ENCODE measurements at regions not wholly inside any gene's neighbourhood (a gene's known extent, or its start where the extent isn't known, plus 50 kb on each side); places are given as distances from the start of the nearest gene placed in this dataset.
A peak's percentile ranks its signal among the peaks of the same experiment; 100 is the strongest.
"Not testable (repeated sequence)": the region's sequence is repeated elsewhere in the genome, so short reads cannot be mapped to it uniquely, and the experiment has no call there.

DNA sequence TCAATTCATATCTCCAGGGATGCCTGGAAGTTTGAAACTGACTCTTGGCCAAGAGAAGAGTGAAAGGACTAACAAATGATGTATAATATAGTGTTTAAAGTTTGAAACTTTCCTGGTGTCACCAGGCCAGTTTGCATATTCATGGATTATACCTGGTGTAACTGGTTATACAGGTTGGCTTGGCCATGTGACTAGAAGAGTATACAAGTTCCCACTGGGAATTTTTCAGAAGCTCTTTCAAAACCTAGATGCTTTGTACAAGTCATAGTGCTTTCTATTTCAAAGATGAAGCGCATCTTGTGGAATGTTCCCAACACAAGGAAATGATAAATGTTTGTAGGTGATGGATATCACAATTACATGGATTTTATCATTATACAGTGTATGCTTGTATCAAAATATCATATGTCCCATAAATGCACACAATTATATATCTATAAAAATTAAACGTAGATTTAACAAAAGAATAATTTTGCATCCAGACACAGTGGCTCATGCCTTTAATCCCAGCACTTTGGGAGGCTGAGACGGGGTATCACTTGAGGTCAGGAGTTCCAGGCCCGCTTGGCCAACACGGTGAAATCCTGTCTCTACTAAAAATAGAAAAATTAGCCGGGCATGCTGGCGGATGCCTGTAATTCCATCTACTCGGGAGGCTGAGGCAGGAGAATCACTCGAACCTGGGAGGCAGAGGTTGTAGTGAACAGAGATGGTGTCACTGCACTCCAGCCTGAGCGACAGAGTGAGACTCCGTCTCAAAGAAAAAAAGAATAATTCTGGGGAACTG is 1420.2 kb downstream of the GRIK2 start:
- peak; percentile 10 for DNase-seq

DNA sequence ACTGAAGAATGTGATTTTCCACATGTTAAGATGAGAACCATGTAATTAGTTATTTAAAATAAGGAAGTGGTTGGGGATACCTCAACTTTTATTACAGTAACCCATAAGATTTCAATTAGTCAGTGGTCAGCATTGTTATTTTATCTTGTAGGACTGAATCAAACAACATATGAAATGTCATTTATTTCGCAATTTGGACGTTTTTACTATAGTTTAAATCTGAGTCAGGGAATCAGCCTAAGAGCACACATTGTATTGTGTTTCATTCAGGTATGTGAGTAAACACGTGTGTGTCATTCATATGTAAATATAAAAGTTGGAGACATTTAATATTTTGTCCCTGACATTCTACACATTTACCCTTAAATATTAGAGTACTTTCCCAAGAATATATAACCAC is 1418.7 kb downstream of the GRIK2 start:
- no peak for DNase-seq

DNA sequence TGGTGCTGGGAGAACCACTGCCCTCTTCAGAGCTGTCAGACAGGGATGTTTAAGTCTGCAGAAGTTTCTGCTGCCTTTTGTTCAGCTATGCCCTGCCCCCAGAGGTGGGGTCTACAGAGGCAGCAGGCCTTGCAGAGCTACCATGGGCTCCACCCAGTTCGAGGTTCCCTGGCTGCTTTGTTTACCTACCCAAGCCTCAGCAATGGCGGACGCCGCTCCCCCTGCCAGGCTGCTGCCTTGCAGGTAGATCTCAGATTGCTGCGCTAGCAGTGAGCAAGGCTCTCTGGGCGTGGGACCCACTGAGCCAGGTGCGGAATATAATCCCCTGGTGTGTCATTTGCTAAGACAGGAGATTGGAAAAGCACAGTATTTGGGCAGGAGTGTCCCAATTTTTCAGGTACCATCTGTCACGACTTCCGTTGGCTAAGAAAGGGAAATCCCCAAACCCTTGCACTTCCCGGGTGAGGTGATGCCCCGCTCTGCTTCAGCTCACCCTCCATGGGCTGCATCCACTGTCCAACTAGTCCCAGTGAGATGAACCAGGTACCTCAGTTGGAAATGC is 1415.5 kb downstream of the GRIK2 start:
- not testable (repeated sequence) for DNase-seq

DNA sequence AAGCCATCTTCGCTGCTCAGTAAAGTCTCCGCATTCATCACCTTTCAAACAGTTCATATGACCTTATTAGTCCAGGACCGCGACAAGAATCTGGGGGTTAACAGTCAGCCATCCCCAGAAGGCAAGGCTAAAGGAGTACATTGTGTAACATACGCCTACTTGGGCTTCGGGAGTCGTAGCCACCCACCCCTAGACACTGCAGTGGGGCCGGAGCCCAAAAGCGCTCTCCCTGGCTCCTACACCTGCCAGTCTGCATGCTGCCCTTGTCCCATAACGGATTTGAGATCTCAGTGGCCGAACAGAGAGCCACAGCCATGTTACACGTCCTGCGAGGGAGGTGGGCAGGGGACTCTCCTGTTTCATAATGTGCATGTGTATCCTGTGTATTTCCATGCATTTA is 1405.5 kb downstream of the GRIK2 start:
- no peak for DNase-seq

DNA sequence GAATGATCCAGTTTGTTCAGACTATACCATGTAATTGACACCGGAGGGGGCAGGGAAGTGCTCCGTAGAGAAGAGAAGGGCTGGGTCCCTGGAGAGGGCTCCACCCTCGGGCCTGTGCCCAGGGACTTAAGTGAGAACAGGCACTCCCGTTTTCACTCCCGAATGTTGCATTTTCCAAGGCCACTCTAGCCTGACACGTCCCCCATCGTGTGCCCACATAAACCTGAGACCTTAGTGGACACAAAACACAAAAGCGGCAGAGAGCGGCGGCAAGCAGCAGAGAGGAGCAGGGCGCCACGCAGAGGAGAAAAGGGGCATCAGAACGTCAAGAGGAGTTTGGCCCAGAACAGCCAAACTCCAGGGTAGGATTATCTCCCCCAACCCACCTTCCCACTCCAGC is 1405.1 kb downstream of the GRIK2 start:
- no peak for DNase-seq

DNA sequence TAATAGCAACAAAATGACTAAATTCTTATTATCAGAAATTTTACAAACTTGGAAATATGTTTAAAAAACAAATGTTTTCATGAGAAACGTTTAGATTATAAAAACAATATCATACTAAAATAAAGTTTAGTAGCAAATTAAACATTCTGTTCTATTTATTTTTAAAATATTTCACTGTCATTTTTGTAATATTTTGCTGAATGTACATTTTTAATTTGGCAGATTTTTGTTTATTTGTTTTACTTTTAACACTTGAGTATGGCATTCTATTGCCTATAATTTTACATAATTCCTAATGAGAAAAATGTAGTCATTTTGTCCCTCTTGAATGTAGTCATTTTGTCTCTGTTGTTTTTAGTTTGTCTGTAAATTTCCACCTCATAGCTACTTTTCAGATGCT is 1400.2 kb downstream of the GRIK2 start:
- no peak for DNase-seq

DNA sequence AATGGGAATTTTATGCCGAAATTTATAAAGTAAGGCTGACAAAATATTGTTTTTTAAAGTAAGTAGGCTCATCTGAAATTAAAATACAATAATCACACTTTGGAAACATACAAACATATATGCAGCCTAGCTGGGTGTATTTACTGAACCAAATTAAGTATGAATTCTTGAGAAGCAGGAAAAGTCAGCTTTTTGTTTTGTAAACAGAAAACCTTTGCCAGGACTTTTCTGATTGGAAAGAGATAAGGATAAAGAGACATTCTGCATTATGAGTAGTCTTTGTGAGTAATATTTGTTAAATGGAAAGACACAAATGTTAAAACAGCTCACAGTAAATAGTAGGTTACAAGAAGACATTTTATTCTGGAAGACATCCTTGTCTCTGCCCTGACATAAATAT is 1380.8 kb downstream of the GRIK2 start:
- no peak for DNase-seq

DNA sequence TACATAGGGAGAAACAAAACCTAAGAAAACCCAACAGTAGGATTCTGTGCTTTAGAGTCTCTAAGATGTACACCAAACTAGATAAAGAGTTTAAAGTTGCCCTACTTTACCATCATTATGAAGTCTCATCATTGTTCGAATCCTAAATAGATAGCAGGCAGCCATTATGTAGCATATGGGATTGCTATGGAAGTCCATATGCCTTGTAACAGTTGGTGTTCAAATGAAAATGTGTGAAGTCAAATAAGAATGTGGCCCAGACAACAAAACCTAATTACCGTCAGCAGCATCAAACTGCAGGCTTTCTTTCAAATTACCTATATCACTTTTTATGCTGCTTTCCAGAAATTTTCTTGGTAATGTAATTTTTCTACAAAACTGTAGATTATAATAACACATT is 1380.1 kb downstream of the GRIK2 start:
- no peak for DNase-seq

DNA sequence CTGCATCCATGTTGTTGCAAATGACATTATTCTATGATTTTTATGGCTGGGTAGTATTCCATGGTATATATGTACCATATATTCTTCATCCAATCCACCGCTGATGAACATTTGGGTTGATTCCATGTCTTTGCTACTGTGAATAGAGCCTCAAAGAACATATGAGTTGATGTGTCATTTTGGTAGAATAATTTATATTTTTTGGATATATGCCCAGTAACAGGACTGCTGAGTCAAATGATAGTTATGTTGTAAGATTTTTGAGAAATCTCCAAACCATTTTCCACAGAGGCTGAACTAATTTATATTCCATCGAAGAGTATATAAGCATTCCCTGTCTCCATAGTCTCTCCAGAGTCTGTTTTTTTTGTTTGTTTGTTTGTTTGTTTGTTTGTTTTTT is 1373.5 kb downstream of the GRIK2 start:
- no peak for DNase-seq

DNA sequence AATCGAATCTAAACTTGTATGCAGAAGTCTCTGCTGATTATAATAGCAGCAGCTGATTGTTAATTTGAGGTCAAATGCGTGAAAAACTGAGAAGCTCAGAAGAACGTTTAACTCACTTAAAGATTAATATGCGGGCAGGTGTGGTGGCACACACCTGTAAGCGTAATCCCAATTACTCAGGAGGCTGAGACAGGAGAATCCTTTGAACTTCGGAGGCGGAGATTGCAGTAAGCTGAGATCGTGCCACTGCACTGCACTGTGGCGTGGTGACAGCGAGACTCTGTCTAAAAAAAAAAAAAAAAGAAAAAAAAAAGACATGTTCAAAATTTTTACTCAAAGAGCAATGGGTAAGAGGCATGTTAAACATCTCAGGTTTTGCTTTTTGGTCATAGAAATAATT is 1370.8 kb downstream of the GRIK2 start:
- no peak for DNase-seq

DNA sequence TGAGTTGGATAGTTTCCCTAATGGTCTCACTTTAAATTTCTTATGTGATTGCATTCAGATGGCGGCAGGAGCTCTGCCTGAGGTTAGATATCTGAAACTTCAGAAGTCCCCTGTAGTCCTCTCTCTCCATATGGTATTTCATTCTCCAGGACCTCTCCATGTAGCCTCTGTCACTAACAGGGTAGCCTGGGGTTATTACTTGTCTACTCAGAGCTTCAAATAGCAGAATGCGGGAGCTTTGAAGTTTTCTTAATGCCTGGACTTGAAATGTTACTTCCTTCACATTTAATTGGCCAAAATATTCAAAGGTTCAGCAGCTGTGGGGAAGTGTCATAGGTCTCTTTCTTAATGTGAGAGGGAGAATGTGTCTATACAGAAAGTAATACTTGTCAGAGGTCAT is 1370.4 kb downstream of the GRIK2 start:
- no peak for DNase-seq

DNA sequence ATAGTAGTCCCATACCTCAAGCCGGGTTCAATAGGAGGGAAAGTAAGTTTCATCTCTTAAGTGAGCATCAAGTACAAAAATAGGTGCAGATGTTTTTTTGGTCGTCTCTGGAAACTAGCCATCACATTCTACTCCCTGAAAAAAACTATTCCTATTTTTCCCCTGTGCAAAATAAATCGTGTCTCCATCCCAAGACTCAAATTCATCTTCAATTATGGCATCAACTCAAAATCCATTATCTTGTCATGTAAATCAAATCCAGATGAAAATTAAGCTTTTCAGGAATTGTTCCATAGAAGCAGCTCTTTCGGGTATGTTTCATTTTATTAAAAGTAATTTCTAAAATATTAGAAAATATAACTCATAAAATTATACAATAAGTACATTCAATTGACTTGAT is 1368.4 kb downstream of the GRIK2 start:
- no peak for DNase-seq

DNA sequence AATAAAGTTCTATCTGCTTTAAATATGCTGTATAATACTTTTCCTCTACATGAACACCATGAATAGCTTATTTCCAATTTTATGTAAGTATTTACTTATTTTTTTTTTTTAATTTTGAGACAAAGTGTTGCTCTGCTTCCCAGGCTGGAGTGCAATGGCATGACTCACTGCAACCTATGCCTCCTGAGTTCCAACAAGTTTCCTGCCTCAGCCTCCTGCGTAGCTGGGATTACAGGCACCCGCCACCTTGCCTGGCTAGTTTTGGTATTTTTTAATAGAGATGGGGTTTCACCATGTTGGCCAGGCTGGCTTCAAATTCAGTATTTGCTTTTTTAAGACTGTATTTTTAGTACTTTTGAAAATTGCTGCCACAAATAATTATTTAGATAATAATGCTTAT is 1365.9 kb downstream of the GRIK2 start:
- no peak for DNase-seq

DNA sequence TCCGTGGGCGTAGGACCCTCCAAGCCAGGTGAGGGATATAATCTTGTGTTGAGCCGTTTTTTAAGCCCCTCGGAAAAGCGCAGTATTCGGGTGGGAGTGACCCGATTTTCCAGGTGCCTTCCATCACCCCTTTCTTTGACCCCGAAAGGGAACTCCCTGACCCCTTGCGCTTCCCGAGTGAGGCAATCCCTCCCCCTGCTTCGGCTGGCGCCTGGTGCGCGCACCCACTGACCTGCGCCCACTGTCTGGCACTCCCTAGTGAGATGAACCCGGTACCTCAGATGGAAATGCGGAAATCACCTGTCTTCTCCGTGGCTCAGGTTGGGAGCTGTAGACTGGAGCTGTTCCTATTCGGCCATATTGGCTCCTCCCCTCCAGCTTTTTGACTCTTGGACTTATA is 1365.0 kb downstream of the GRIK2 start:
- DNase-seq, result not testable (repeated sequence)

DNA sequence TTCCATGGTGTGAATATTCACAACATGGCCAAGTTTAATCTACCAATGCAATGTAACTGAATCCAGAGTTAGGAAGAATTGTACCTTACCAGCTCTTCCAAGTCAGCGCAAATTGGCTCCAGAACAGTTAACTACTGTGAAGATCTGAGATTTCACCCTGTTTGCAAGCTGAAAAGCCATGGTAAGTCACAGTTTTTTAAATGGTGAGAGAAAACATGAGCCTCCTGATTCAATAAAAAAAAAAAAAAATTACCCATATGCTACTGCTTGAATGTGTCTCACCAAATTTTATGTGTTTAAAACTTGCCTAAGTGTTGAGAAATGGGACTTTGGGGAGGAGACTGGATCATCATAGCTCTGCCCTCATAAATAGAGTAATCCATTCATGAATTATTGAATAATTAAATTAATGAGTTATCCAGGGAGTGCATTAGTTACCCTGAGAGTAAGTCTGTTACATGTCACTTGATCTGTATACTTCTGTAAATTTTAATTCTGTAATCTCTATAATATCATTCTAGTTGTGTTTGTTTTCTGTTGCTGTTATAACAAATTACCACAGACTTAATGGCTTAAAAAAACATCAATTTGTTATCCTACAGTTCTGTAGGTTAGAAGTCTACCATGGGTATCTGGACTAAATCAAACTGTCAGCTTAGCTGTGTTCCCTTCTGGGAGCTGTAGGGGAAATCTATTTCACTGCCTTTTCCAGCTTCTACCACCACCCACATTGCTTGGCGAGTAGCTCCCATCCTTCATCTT is 1355.9 kb downstream of the GRIK2 start:
- no peak for DNase-seq

DNA sequence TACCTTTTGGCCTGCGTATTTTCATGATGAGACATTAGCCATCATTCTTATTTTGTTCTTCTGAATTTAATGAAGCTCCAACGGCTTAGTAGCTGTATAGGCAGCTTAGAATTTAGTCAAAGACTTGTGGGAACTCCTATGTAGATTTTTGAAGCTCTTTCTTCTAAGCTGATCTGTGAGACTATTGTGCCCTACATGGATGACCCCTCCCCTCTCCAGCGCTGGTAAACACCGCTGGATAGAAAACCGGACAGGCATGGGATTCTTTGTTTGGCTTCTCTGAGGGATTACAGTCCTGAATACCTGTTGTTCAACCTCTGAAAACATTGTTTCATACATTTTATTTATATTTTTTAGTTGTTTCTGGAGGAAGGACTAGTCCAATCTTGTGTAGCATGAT is 1353.4 kb downstream of the GRIK2 start:
- DNase-seq, result no peak

DNA sequence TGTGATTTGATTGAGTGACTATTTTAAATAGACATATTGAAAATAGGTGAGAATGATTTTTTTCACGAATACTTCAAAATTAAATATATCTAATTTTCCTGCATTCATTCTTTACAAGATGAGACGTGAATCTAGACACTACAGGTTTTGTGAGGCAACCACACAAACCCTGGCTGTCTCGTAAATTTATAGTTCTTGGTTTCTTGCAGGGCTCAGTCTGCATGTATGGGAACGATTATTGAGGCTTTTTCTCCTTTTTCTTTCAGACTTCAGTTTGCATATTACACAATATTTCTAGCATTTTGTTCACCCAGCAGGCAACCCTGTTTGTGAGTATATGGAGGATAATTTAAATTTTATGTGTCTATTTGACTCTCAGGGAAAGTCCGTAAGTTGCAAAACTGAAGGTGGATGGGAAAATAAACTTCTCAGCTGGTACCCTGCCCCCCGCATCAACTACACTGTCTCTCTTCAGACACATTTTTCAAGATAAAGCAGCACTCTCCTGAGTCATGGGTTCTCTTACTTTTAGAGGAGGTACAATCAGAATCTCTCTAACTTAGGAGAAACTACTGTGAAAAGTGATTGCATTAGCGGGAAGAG is 1349.3 kb downstream of the GRIK2 start:
- DNase-seq, result no peak

DNA sequence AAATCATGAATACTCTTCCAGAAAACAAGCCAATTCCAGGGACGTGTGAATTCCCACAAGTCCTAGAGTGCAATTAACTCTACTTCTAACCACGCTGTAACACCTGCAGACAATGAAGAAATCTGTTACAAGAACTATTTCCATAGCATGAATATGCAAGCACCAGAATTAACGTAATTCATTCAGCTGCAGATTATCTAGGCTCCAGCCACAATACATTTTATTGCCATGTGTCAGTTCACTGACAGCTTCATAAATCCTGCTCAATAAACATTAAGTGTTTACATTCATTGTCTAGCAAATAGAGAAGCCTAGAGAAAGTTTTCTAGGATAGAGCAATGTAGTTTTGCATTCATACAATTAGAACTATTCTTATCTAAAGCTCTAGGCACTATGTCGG is 1348.5 kb downstream of the GRIK2 start:
- DNase-seq, result no peak

DNA sequence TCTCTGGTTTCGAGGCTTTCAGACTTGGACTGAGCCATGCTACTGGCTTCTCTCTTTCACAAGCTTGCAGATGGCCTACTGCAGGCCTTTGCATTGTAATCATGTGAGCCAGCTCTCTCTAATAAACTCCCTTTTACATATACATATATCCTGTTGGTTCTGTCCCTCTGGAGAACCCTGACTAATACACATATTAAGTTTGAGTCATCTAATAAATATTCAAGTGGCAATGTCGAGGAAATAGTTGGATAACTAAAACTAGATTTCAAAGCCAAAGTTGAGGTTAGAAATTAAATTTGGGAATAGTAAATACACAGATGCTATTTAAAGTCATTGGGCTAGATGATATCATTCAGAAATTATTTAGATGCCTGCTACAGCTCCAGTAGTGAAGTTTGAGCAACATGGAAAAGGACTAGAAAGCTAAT is 1343.4 kb downstream of the GRIK2 start:
- no peak for DNase-seq

DNA sequence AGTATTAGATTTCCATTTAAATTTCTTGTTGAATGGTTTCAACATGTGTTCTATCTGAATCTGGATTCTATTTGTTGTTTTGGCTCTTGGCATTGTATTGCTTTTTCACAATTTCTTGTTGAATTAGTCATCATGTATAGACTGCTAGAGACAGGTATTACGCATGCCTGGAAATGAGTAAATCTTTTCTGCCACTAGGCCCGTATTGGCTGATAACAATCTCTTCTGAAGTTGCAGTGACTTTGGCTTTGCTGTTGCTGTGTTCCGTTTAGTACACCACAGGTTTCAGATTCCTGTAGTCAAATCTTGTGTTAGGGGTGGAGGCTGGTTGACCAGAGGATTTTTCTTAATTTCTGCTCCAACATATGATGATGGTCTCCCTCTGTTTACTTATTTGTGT is 1339.4 kb downstream of the GRIK2 start:
- DNase-seq, result no peak

DNA sequence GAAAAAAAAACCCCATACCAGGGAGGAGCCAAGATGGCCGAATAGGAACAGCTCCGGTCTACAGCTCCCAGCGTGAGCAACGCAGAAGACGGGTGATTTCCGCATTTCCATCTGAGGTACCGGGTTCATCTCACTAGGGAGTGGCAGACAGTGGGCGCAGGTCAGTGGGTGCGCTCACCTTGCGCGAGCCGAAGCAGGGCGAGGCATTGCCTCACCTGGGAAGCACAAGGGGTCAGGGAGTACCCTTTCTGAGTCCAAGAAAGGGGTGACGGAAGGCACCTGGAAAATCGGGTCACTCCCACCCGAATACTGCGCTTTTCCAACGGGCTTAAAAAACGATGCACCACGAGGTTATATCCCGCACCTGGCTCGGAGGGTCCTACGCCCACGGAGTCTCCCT is 1328.6 kb downstream of the GRIK2 start:
- DNase-seq, result not testable (repeated sequence)

DNA sequence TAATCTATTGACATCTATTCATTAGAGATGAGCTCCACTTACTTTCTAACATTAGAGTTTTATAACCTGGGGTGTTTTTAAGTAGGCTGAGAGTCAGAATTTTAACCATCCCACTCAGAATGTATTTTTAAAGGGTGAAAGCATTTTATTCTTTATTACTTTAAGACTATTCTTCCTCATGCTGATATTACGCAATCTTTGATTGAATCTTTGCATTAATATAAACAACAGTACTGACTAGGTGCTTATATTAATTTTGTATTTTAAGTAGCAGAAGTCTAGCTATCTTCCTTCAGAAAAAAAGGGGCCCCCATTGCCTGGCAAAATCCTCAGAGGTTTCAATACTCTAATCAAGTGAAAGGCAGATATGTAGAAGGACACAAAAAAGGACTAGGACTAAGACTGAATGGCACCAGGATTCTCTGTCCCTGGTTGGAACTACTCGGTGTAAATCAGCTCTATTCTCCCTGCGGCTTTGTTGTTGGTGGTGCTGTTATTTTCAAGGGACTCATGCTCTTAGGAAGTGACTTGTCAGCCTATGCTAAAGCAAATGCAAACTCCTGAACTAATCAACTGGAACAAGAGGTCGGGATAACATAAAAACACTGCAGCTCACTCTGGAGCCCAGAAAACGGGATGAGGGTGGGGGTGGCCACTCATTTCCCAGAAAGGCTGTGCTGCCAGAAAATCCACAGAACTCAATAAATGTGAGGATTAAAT is 1324.4 kb downstream of the GRIK2 start:
- no peak for DNase-seq

DNA sequence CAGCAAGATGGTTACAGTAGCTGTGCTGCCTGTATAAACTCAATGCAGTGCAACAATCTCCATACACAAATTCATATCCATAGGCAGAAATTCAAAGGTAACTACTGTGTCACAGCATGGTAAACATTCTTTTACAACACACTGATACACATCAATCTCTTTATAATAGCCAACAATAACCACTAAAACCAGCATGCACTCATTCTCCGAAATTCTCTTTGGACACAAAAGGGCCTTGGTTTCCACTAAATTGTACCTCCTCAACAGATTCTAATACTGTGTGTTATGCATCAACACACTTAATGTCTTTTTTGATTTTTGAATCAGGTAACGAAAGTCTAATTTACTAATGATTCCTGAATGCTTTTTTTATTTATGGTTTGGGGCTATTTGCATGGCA is 1323.7 kb downstream of the GRIK2 start:
- no peak for DNase-seq
